ENCODE measurements at regions not wholly inside any gene's neighbourhood (a gene's known extent, or its start where the extent isn't known, plus 50 kb on each side); places are given as distances from the start of the nearest gene placed in this dataset.

GRCh38 chr3:15151166-15151565 lies 52.2 kb upstream of the RBSN start:
- peaks cover 0 to 5% of the 10 kb centered on the region in 2 donors for H3K4me1 Mint-ChIP-seq (ENCODE audit: low read depth in 2 of 2)
- no peak overlapping the region for H3K4me3 Mint-ChIP-seq
- no peak for ATAC-seq
- no peaks in the 10 kb centered on the region for H3K36me3 Mint-ChIP-seq
- no peaks in the 10 kb centered on the region for H3K9me3 Mint-ChIP-seq
- peaks cover 37 to 57% of the 10 kb centered on the region in 2 donors for H3K27me3 Mint-ChIP-seq
- DNase-seq (ENCODE audit: low spot score), result no peak
- H3K27ac Mint-ChIP-seq, result no peak overlapping the region

GRCh38 chr3:15152184-15152583 lies 53.2 kb upstream of the RBSN start:
- DNase-seq (ENCODE audit: low spot score) (no peak), ATAC-seq (no peak)
- Mint-ChIP-seq H3K36me3 (no peaks in the 10 kb centered on the region), H3K9me3 (no peaks in the 10 kb centered on the region), H3K4me3 (no peak overlapping the region), H3K27ac (no peak overlapping the region), H3K4me1 (ENCODE audit: low read depth in 2 of 2) (peaks cover 0 to 5% of the 10 kb centered on the region in 2 donors), H3K27me3 (peaks cover 32 to 55% of the 10 kb centered on the region in 2 donors)

GRCh38 chr3:15153103-15153502 lies 52.9 kb upstream of the CAPN7 start:
- DNase-seq (ENCODE audit: low spot score) (no peak), ATAC-seq (no peak)
- Mint-ChIP-seq H3K27me3 (peaks cover 33 to 56% of the 10 kb centered on the region in 2 donors), H3K4me3 (no peak overlapping the region), H3K27ac (no peak overlapping the region), H3K4me1 (ENCODE audit: low read depth in 2 of 2) (peaks cover 0 to 5% of the 10 kb centered on the region in 2 donors), H3K36me3 (no peaks in the 10 kb centered on the region), H3K9me3 (peaks cover 4% of the 10 kb centered on the region)

- H3K9me3 Mint-ChIP-seq, result peaks cover 4% of the 10 kb centered on the region
- H3K36me3 Mint-ChIP-seq, result no peaks in the 10 kb centered on the region
- DNase-seq (ENCODE audit: low spot score), result no peak
- H3K4me3 Mint-ChIP-seq, result no peak overlapping the region
- ATAC-seq, result no peak
- H3K4me1 Mint-ChIP-seq (ENCODE audit: low read depth in 2 of 2), result peaks cover 0 to 5% of the 10 kb centered on the region in 2 donors
- no peak overlapping the region for H3K27ac Mint-ChIP-seq
- H3K27me3 Mint-ChIP-seq, result peaks cover 33 to 56% of the 10 kb centered on the region in 2 donors
These were observed 51.7 kb upstream of the CAPN7 start for GRCh38 chr3:15154326-15154725.

GRCh38 chr3:15155840-15156360 lies 50.1 kb upstream of the CAPN7 start:
- Mint-ChIP-seq H3K4me3 (no peak overlapping the region), H3K36me3 (no peaks in the 10 kb centered on the region), H3K27me3 (peaks cover 33 to 56% of the 10 kb centered on the region in 2 donors), H3K9me3 (peaks cover 4% of the 10 kb centered on the region), H3K4me1 (ENCODE audit: low read depth in 2 of 2) (peaks cover 5 to 11% of the 10 kb centered on the region in 2 donors), H3K27ac (no peak overlapping the region)
- ATAC-seq (no peak), DNase-seq (ENCODE audit: low spot score) (no peak)

Measured in natural killer cell treated with Interleukin-12 subunit alpha and Interleukin-12 subunit beta and Interleukin-15 and Interleukin-18, amount 100 ng/mL, for 72 hours (primary cell).